Esophagus muscularis mucosa (tissue), 4 donors: ENCODE measurements at regions not wholly inside any gene's neighbourhood (a gene's known extent, or its start where the extent isn't known, plus 50 kb on each side); places are given as distances from the start of the nearest gene placed in this dataset.

Source experiments
- EP300 ChIP-seq: sonication (generic); formaldehyde crosslinking; IDR thresholded peaks from one replicate; pipeline ENCODE4 v1.6.1; 2017; ENCODE audit warnings: antibody characterized with exemption
- POLR2A ChIP-seq: fragments of 450-650 bp; IDR thresholded peaks from one replicate; pipeline ENCODE4 v1.6.1; 2017; ENCODE audit warnings: antibody characterized with exemption, moderate library complexity, mild to moderate bottlenecking, low read depth
- POLR2AphosphoS5 ChIP-seq, 2 donors: sonication (generic); formaldehyde crosslinking; IDR thresholded peaks; one replicate each; pipeline ENCODE4 v1.6.1; 2017; ENCODE audit warnings: antibody characterized with exemption in 2 of 2
- TF ChIP-seq, protein P1 (sequence below), 3 experiments: fragments of 200-600 bp in 2 of 3; fragments of 450-650 bp in 1 of 3; sonication (generic) in 2 of 3; IDR thresholded peaks; one replicate each; pipeline ENCODE4 v1.5.1; 2017 to 2019; ENCODE audit warnings: antibody characterized with exemption in 3 of 3, mild to moderate bottlenecking in 2 of 3, moderate library complexity in 1 of 3

GRCh38 chr9:89659473-89659872 lies 54.7 kb downstream of the GADD45G start:
- TF ChIP-seq, protein P1, sequence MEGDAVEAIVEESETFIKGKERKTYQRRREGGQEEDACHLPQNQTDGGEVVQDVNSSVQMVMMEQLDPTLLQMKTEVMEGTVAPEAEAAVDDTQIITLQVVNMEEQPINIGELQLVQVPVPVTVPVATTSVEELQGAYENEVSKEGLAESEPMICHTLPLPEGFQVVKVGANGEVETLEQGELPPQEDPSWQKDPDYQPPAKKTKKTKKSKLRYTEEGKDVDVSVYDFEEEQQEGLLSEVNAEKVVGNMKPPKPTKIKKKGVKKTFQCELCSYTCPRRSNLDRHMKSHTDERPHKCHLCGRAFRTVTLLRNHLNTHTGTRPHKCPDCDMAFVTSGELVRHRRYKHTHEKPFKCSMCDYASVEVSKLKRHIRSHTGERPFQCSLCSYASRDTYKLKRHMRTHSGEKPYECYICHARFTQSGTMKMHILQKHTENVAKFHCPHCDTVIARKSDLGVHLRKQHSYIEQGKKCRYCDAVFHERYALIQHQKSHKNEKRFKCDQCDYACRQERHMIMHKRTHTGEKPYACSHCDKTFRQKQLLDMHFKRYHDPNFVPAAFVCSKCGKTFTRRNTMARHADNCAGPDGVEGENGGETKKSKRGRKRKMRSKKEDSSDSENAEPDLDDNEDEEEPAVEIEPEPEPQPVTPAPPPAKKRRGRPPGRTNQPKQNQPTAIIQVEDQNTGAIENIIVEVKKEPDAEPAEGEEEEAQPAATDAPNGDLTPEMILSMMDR (IDR thresholded peaks at IDR 0.05): no peak
- no peak for TF ChIP-seq POLR2A
- TF ChIP-seq POLR2AphosphoS5 (IDR thresholded peaks at IDR 0.05): no peak
- TF ChIP-seq EP300: no peak
